SK-N-SH treated with all-trans-retinoic acid at 6 μM for 48 hours (cell line): ENCODE measurements at regions not wholly inside any gene's neighbourhood (a gene's known extent, or its start where the extent isn't known, plus 50 kb on each side); places are given as distances from the start of the nearest gene placed in this dataset.

Experiments
- ATAC-seq: fragments of 200-7000 bp; cut with Tn5 transposase; 3 replicates; pipeline ENCODE4 v1.9.1; 2020; ENCODE audit warnings: mild to moderate bottlenecking, moderate library complexity
- CREB5 ChIP-seq: fragments of 250-450 bp; sonication (Bioruptor Pico); IDR thresholded peaks from 2 replicates; pipeline ENCODE4 v1.5.1; 2020; ENCODE audit warnings: low read depth, mild to moderate bottlenecking, moderate library complexity
- GLIS3 ChIP-seq: fragments of 250-450 bp; sonication (Bioruptor Pico); IDR thresholded peaks from 2 replicates; pipeline ENCODE4 v1.5.0; 2020; ENCODE audit warnings: mild to moderate bottlenecking, moderate library complexity
- PATZ1 ChIP-seq: fragments of 250-450 bp; sonication (Bioruptor Pico); IDR thresholded peaks from 2 replicates; pipeline ENCODE4 v1.8.0; 2020; ENCODE audit warnings: mild to moderate bottlenecking, moderate library complexity, borderline replicate concordance
- RARB ChIP-seq: fragments of 250-450 bp; sonication (Bioruptor Pico); IDR thresholded peaks from 2 replicates; pipeline ENCODE4 v1.8.0; 2021; ENCODE audit warnings: mild to moderate bottlenecking, moderate library complexity
- TCF4 ChIP-seq: fragments of 250-450 bp; sonication (Bioruptor Pico); IDR thresholded peaks from 2 replicates; pipeline ENCODE4 v1.8.0; 2021; ENCODE audit warnings: mild to moderate bottlenecking, moderate library complexity, borderline replicate concordance
- ZNF565 ChIP-seq: fragments of 450-650 bp; formaldehyde crosslinking; conservative IDR thresholded peaks from 2 replicates; pipeline ENCODE4 v1.5.0; 2020; ENCODE audit warnings: low read depth, mild to moderate bottlenecking, moderate library complexity
- ZNF70 ChIP-seq: fragments of 450-650 bp; formaldehyde crosslinking; IDR thresholded peaks from 2 replicates; pipeline ENCODE4 v1.5.0; 2020; ENCODE audit warnings: mild to moderate bottlenecking, moderate library complexity
- ZNF8 ChIP-seq: fragments of 450-650 bp; formaldehyde crosslinking; IDR thresholded peaks from 2 replicates; pipeline ENCODE4 v1.5.0; 2020; ENCODE audit warnings: mild to moderate bottlenecking, moderate library complexity

GRCh38 chr13:53953183-53953582, 924.6 kb downstream of the OLFM4 start:
- no peak for ATAC-seq
- TF ChIP-seq CREB5 (CRISPR knock-in tag) (no peak), RARB (CRISPR knock-in tag) (no peak), ZNF565 (CRISPR knock-in tag) (no peak), ZNF70 (CRISPR knock-in tag) (no peak), ZNF8 (CRISPR knock-in tag) (no peak), PATZ1 (no peak), GLIS3 (no peak), TCF4 (CRISPR knock-in tag) (no peak)
- TF ChIP-seq, all 23 proteins: peak for 0
